A673 (cell line): ENCODE measurements at regions not wholly inside any gene's neighbourhood (a gene's known extent, or its start where the extent isn't known, plus 50 kb on each side); places are given as distances from the start of the nearest gene placed in this dataset.

Experiments
- BruUV-seq: library from RNA; stranded (reverse); fragments of 400-500 nt; replicated peaks from 2 replicates; lab custom pipeline; 2021; lab: Mats Ljungman, UMichigan
- CTCF ChIA-PET: fragments of 300-600 bp; sonication (Branson Sonifier 250); formaldehyde crosslinking; loops from one replicate; lab custom pipeline; 2022; ENCODE audit warnings: antibody characterized with exemption; lab: Charles Lee
- POLR2A ChIA-PET: fragments of 300-600 bp; sonication (Branson Sonifier 250); formaldehyde crosslinking; loops from one replicate; lab custom pipeline; 2022; ENCODE audit warnings: antibody characterized with exemption; ENCODE audit not compliant: low non-redundant PET; lab: Charles Lee
- DNase-seq: peaks from one replicate; pipeline ENCODE4 v3.0.0-alpha.2; 2015; ENCODE audit warnings: low spot score
- H3K27ac ChIP-seq: fragments of 200-600 bp; sonication (generic); 2 replicates; pipeline ENCODE4 v1.5.1; 2016; ENCODE audit warnings: mixed run types, low read depth, mild to moderate bottlenecking, mixed read lengths, antibody characterized with exemption, low read length; ENCODE audit not compliant: poor library complexity, severe bottlenecking
- H3K27me3 ChIP-seq: fragments of 200-600 bp; sonication (generic); replicated peaks from 2 replicates; pipeline ENCODE4 v1.6.1; 2017; ENCODE audit warnings: mixed run types, low read depth, mild to moderate bottlenecking, mixed read lengths, antibody characterized with exemption, low read length; ENCODE audit not compliant: insufficient read depth, poor library complexity
- H3K36me3 ChIP-seq: fragments of 200-600 bp; sonication (generic); 2 replicates; pipeline ENCODE4 v1.6.1; 2016; ENCODE audit warnings: mixed run types, mild to moderate bottlenecking, mixed read lengths, antibody characterized with exemption, low read length; ENCODE audit not compliant: insufficient read depth, poor library complexity, severe bottlenecking
- H3K4me1 ChIP-seq: fragments of 200-600 bp; sonication (generic); 2 replicates; pipeline ENCODE4 v1.6.1; 2017; ENCODE audit warnings: mixed run types, mild to moderate bottlenecking, mixed read lengths, antibody characterized with exemption, low read length; ENCODE audit not compliant: insufficient read depth, poor library complexity, severe bottlenecking
- H3K4me3 ChIP-seq: fragments of 200-600 bp; sonication (generic); 2 replicates; pipeline ENCODE4 v1.5.1; 2016; ENCODE audit warnings: low read depth, mixed run types, mild to moderate bottlenecking, mixed read lengths, low read length; ENCODE audit not compliant: poor library complexity, severe bottlenecking
- H3K9me3 ChIP-seq: fragments of 200-600 bp; sonication (generic); 2 replicates; pipeline ENCODE4 v1.6.1; 2016; ENCODE audit warnings: mixed run types, low read depth, mild to moderate bottlenecking, mixed read lengths, antibody characterized with exemption, low read length; ENCODE audit not compliant: poor library complexity, severe bottlenecking
- CTCF ChIP-seq: fragments of 300-800, 200-600 bp; sonication (generic); conservative IDR thresholded peaks from 2 replicates; pipeline ENCODE4 v1.5.1; 2017; ENCODE audit warnings: low read depth, mild to moderate bottlenecking, antibody characterized with exemption, low read length, moderate library complexity, mixed read lengths
- EZH2 ChIP-seq: fragments of 200-600 bp; sonication (generic); IDR thresholded peaks from 2 replicates; pipeline ENCODE4 v1.6.1; 2017; ENCODE audit warnings: borderline replicate concordance, low read depth, mild to moderate bottlenecking, mixed read lengths, antibody characterized with exemption, low read length; ENCODE audit not compliant: poor library complexity, severe bottlenecking
- intact Hi-C: fragments of 100-400 bp; cut with micrococcal nuclease; formaldehyde crosslinking; loops from one replicate; pipeline ENCODE4 v1.10.0; 2022; ENCODE audit not compliant: unreplicated experiment

DNA sequence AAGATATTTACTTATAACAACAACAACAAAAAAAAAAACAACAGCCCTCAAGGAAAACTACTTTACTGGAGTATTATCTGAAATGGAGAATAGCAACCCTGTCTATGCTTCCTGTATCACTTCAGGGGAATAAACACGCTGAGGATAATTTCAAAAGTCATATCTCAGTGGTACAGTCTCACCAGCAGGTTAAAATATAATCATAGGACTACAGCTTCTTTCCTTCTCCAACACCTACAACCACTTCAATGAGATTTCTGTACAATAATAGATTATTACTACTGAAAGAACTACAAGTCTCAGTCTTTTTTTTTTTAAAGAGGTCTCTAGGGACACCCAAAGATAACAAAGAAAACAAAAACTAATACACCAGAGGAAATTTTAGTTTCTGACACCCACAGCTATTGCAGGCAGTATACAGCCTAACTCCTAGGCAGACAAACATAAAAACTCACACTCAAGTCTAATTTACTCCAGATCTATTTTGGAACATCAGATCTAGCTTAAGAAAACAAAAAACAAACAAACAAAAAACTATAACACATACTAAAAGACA, 268.2 kb downstream of the BCHE start:
- intact Hi-C loops, result no loop called here
- ChIA-PET POLR2A (no interaction called here), CTCF (no interaction called here)
- no TSS peak for BruUV-seq
- Histone ChIP-seq H3K9me3 (no peaks in the 10 kb centered on the region), H3K27me3 (no peaks in the 10 kb centered on the region), H3K27ac (no peak overlapping the region), H3K36me3 (no peaks in the 10 kb centered on the region), H3K4me3 (no peak overlapping the region), H3K4me1 (no peaks in the 10 kb centered on the region)
- no peak for TF ChIP-seq CTCF
- no peak for TF ChIP-seq EZH2
- no peak for DNase-seq

- no peaks in the 10 kb centered on the region for H3K4me1 ChIP-seq
- CTCF ChIA-PET, result no interaction called here
- POLR2A ChIA-PET, result no interaction called here
- no peak overlapping the region for H3K4me3 ChIP-seq
- no peaks in the 10 kb centered on the region for H3K27me3 ChIP-seq
- DNase-seq, result no peak
- H3K36me3 ChIP-seq, result no peaks in the 10 kb centered on the region
- intact Hi-C loops, result no loop called here
- TF ChIP-seq EZH2 (no peak), CTCF (no peak)
- H3K9me3 ChIP-seq, result no peaks in the 10 kb centered on the region
- no TSS peak for BruUV-seq
- H3K27ac ChIP-seq, result no peak overlapping the region
Observed at GRCh38 chr3:165555785-165556184, 281.4 kb downstream of the BCHE start.

- ChIA-PET CTCF (no interaction called here), POLR2A (no interaction called here)
- BruUV-seq, result no TSS peak
Observed at GRCh38 chr3:165553371-165553770, 283.9 kb downstream of the BCHE start.

More at GRCh38 chr3:165553371-165553770, 283.9 kb downstream of the BCHE start:
- H3K4me3 ChIP-seq, result no peak overlapping the region
- H3K4me1 ChIP-seq, result no peaks in the 10 kb centered on the region
- no peak for DNase-seq
- H3K36me3 ChIP-seq, result no peaks in the 10 kb centered on the region
- no peak overlapping the region for H3K27ac ChIP-seq
- TF ChIP-seq EZH2 (no peak), CTCF (no peak)
- intact Hi-C loops, result no loop called here
- H3K9me3 ChIP-seq, result no peaks in the 10 kb centered on the region
- H3K27me3 ChIP-seq, result no peaks in the 10 kb centered on the region
